Left cardiac atrium (tissue), 4 donors: ENCODE measurements at regions not wholly inside any gene's neighbourhood (a gene's known extent, or its start where the extent isn't known, plus 50 kb on each side); places are given as distances from the start of the nearest gene placed in this dataset.
A peak's percentile ranks its signal among the peaks of the same experiment; 100 is the strongest.

Experiments used
- ATAC-seq, 2 donors: fragments of 200-7000 bp; cut with Tn5 transposase; one replicate each; pipeline ENCODE4 v1.9.1; 2020; ENCODE audit warnings: mild to moderate bottlenecking in 2 of 2, moderate library complexity in 2 of 2
- DNase-seq: peaks from one replicate; pipeline ENCODE4 v3.0.0-alpha.2; 2020
- intact Hi-C, 2 donors: fragments of 100-400 bp; cut with DNase I; formaldehyde crosslinking; loops; one replicate each; pipeline versions ENCODE4 v1.14.1 to v1.15.1; 2022 to 2023
- donor health status: DM: no; HTN: yes; CAD: no.
- donor health status: DM: no; HTN: yes; CAD: no; lungs with severe emphysema.
- donor health status: DM: yes; HTN: yes; CAD: no.
- donor health status: Dilated cardiomyopathy.

- DNase-seq (no peak), ATAC-seq (peak; percentile 74 to 79)
- intact Hi-C loops = no loop called here
Measured at GRCh38 chr1:234709473-234710228, 99.7 kb upstream of the IRF2BP2 start.

- ATAC-seq (no peak), DNase-seq (no peak)
- intact Hi-C loops = no loop called here
Measured at GRCh38 chr1:234708700-234709395, 98.9 kb upstream of the IRF2BP2 start.

DNA sequence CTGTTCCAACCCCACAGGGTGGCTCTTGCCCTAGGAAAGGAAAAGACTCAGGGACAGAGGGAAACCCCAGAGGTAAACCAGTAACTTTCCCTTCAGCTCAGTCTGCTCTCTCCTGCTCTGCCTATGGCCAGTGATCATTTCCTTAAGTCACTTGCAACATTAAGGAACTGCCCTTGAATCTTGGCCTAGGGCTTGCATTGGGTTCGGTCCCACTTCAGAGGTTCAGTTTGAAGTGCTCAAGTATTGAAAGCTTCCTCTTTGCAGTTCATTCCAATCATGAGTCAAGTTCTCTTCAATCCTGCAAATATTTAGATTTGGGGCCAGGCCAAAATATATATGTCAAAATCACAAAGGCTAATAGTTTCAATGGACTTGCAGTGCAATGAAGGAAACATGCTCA lies 97.7 kb upstream of the IRF2BP2 start:
- intact Hi-C loops = no loop called here
- DNase-seq (no peak), ATAC-seq (no peak)

DNA sequence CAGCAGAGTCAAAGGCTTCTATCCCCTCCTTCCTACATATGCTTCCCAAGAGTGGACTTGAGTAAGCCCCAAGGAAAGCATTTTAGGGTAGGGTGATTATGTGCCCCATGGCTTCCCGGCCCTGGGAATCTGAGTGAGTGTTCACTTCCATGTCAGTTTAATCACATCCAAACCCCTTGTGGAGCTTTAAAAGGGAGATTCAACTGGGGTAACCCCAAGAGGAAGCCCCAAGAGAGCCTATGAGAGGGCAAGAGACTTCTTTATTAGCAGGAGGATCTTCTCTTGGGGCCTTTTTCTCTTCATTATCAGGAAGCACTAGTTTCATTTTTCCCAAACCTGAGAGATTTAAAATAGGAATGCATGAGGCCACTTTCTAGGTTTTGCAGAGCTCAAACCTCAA lies 97.0 kb upstream of the IRF2BP2 start:
- no peak for ATAC-seq
- no peak for DNase-seq
- intact Hi-C loops = no loop called here

GRCh38 chr1:234706199-234706598 lies 96.2 kb upstream of the IRF2BP2 start:
- ATAC-seq (no peak), DNase-seq (no peak)
- intact Hi-C loops = no loop called here

- DNase-seq (no peak), ATAC-seq (no peak)
- intact Hi-C loops = no loop called here
Measured at GRCh38 chr1:234705615-234706014, 95.6 kb upstream of the IRF2BP2 start.

DNA sequence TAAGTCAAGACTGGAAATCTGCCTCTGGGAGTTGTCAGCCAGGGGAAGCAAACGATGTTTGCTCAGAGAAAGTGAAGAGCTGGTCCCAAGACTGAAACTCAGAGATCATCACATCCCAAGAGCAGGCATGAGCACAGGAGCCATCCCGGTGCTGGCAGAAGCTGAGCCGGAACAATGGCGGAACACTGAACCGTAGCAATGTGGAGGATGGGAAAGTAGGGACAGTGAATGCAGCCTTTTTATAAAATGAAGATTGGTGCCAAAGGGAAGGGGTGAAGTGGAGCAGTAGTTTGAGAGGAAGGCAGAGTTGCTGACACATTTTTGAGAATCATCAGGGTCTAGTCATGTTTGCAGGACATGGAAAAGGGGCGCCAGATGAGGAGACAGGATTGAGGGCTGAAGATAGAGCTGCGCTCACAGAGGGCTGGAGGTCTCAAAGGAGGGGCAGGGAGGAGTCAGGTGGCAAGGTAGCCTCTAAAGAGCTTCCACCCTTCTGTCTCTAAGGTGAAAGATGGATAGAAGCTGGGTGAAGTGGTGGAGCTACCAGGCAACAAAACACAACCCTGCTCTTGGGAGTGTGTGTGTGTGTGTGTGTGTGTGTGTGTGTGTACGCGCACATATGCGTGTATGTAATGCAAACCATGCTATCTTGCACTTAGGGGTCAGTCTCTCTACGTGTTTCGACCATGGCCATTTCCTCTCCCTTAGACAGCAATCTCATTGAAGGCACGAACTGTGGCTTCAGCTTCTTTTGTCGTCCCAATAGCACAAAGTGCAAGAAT lies 94.3 kb upstream of the IRF2BP2 start:
- intact Hi-C loops = no loop called here
- no peak for ATAC-seq
- DNase-seq = no peak

- intact Hi-C loops = no loop called here
- ATAC-seq (peak; percentile 66 to 87), DNase-seq (peak; percentile 61)
Measured at GRCh38 chr1:234702342-234703000, 92.5 kb upstream of the IRF2BP2 start.

GRCh38 chr1:234701737-234702341 lies 91.9 kb upstream of the IRF2BP2 start:
- peak; percentile 41 to 78 for ATAC-seq

GRCh38 chr1:234699795-234700665 lies 90.1 kb upstream of the IRF2BP2 start:
- ATAC-seq = peak; percentile 12 to 73
- intact Hi-C loops = no loop called here
- peak; percentile 47 for DNase-seq

More at GRCh38 chr1:234701737-234702341, 91.9 kb upstream of the IRF2BP2 start:
- no peak for DNase-seq
- intact Hi-C loops = no loop called here

- intact Hi-C loops = no loop called here
- ATAC-seq (no peak), DNase-seq (no peak)
Measured at GRCh38 chr1:234698686-234699085, 88.7 kb upstream of the IRF2BP2 start.

GRCh38 chr1:234697741-234698140 lies 87.8 kb upstream of the IRF2BP2 start:
- intact Hi-C loops = no loop called here
- ATAC-seq = no peak
- DNase-seq = no peak

DNA sequence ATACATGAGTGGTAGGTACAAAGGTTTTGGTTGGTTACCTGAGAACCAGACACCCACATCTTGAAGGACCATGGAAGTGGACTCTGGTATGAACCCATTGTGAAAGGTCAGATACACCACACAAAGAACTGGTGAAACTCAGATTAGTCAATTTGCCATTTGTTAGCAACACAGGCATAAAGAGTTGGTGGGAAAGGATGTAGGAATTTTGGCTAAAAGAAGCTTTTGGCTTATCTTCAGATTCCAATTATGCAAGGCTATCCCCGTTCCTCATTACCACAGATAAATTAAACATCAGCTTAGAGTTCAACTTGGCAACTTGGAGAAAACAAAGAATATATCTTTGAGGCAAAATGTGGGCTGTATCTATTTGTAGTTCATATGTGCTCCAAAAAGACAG lies 87.0 kb upstream of the IRF2BP2 start:
- no peak for ATAC-seq
- no peak for DNase-seq
- intact Hi-C loops = no loop called here

DNA sequence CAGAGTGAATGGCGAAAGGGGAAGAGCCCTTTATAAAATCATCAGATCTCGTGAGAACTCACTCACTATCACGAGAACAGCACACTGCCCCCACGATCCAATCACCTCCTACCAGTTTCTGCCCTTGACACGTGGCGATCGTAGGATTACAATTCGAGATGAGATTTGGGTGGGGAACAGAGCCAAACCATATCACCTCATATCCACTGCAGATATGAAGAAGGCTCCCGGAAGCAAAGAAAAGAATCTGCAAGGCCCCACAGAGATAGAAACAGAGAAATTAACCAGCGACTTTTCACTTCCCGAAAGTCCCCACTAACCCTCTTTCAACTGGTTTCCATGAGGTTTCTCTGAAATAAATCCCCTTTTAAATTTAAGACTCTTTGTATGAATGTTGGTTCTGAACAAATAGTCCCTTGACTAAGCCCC lies 86.2 kb upstream of the IRF2BP2 start:
- no peak for ATAC-seq
- intact Hi-C loops = no loop called here
- no peak for DNase-seq

DNA sequence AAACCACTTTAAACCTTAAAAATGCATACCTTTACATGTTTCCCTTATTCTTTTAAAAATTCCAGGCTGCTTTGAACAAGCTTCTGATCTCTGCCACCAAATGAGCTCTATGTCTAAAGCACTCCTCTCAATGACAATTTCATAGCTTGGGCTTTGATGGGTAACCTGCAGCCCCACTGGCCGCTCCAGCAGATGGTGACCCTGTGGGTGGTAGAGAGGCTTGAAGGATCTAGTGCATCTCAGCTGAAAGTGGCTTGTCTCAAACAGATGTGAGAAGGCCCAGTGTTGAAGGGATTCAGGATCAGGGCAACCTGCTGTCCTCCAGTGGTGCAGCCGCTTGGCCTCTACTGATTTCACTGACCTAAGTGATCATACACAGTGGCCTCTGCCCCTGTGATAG lies 84.7 kb upstream of the IRF2BP2 start:
- intact Hi-C loops = no loop called here
- ATAC-seq = no peak

GRCh38 chr1:234692966-234693580 lies 83.1 kb upstream of the IRF2BP2 start:
- ATAC-seq (no peak), DNase-seq (no peak)
- intact Hi-C loops = no loop called here

More for the DNA sequence above, 84.7 kb upstream of the IRF2BP2 start:
- DNase-seq = no peak

- intact Hi-C loops = no loop called here
- DNase-seq = no peak
- ATAC-seq = no peak
Measured at GRCh38 chr1:234691567-234691966, 81.6 kb upstream of the IRF2BP2 start.

DNA sequence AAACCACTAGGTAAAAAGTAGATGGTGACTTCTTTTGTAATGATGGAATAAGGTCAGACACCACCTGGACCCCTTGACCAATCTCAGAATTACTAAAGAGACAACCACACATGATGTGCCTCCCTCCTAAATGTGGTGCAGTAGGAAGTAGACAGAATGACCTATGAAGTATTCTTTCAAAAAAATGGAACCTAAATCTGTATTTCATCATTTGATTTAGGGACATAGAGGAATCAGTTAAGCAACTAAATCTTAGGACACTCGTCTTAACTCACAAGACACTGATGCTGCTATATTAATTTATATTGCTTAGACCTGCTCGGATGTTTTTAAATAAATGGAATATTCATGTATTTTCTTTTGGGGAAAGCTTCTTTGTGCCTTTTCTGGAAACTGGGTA lies 80.9 kb upstream of the IRF2BP2 start:
- intact Hi-C loops = no loop called here
- no peak for DNase-seq
- ATAC-seq = no peak
